Testis (tissue), 2 donors: ENCODE measurements at regions not wholly inside any gene's neighbourhood (a gene's known extent, or its start where the extent isn't known, plus 50 kb on each side); places are given as distances from the start of the nearest gene placed in this dataset.

Source experiments
- DNase-seq: peaks from one replicate; pipeline ENCODE4 v3.0.0-alpha.2; 2019
- H3K27ac ChIP-seq, 2 donors: fragments of 200-600 bp; sonication (generic); one replicate each; pipeline ENCODE4 v1.5.1; 2019
- H3K27me3 ChIP-seq: fragments of 200-600 bp; sonication (generic); one replicate; pipeline ENCODE4 v1.5.1; 2019
- H3K36me3 ChIP-seq: fragments of 200-600 bp; sonication (generic); one replicate; pipeline ENCODE4 v1.5.1; 2017; ENCODE audit warnings: low read depth; ENCODE audit errors: missing control alignments
- H3K4me1 ChIP-seq: fragments of 200-600 bp; sonication (generic); one replicate; pipeline ENCODE4 v1.5.1; 2019
- H3K4me3 ChIP-seq, 2 donors: fragments of 200-600 bp; sonication (generic); one replicate each; pipeline ENCODE4 v1.5.1; 2017 to 2019
- H3K9me3 ChIP-seq: fragments of 200-600 bp; sonication (generic); one replicate; pipeline ENCODE4 v1.5.1; 2017
- POLR2A ChIP-seq: fragments of 450-650 bp; IDR thresholded peaks from one replicate; pipeline ENCODE4 v1.6.1; 2017; ENCODE audit warnings: antibody characterized with exemption, mild to moderate bottlenecking, moderate library complexity
- WGBS, 2 donors: methylation state at CpG; one replicate each; pipeline ENCODE4 v1.1.5; 2018; 5-methylcytosine and 5-hydroxymethylcytosine counted together
- intact Hi-C: fragments of 100-400 bp; cut with DNase I; formaldehyde crosslinking; loops from one replicate; pipeline ENCODE4 v1.15.1; 2023; ENCODE audit warnings: low total_unique reads
- TF ChIP-seq, protein P1 (sequence below), 3 experiments: fragments of 450-650 bp in 2 of 3; fragments of 200-600 bp in 1 of 3; sonication (generic) in 1 of 3; IDR thresholded peaks; one replicate each; pipeline ENCODE4 v1.5.1; 2016 to 2019; ENCODE audit warnings: antibody characterized with exemption in 3 of 3, mild to moderate bottlenecking in 2 of 3, moderate library complexity in 1 of 3

DNA sequence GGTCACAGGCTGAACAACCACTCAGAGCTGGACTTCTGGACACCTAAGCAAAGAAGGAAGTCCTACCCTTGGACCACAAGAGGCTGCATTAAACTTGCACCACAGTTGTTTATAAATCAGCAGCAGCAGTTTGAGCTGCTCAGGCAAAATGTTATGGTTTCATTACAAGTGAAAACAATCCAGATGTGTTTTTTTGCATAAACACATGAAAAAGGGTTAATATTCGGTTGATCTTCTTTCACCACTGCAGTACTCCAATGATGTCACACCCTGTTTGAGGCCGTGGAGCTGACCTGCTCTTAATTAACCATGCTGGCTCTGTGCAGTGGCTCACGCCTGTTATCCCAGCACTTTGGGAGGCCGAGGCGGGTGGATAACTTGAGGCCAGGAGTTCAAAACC, 490.8 kb upstream of the CELF2 start:
- Histone ChIP-seq H3K4me3 (no peak overlapping the region), H3K27me3 (no peaks in the 10 kb centered on the region), H3K9me3 (no peaks in the 10 kb centered on the region), H3K4me1 (no peaks in the 10 kb centered on the region), H3K36me3 (no peaks in the 10 kb centered on the region), H3K27ac (no peak overlapping the region)
- TF ChIP-seq, protein P1, sequence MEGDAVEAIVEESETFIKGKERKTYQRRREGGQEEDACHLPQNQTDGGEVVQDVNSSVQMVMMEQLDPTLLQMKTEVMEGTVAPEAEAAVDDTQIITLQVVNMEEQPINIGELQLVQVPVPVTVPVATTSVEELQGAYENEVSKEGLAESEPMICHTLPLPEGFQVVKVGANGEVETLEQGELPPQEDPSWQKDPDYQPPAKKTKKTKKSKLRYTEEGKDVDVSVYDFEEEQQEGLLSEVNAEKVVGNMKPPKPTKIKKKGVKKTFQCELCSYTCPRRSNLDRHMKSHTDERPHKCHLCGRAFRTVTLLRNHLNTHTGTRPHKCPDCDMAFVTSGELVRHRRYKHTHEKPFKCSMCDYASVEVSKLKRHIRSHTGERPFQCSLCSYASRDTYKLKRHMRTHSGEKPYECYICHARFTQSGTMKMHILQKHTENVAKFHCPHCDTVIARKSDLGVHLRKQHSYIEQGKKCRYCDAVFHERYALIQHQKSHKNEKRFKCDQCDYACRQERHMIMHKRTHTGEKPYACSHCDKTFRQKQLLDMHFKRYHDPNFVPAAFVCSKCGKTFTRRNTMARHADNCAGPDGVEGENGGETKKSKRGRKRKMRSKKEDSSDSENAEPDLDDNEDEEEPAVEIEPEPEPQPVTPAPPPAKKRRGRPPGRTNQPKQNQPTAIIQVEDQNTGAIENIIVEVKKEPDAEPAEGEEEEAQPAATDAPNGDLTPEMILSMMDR (IDR thresholded peaks at IDR 0.05) = no peak
- TF ChIP-seq POLR2A = no peak
- 81 to 89% methylated on average over 5 of the region's 5 CpGs for WGBS, 2 donors
- DNase-seq = no peak
- intact Hi-C loops = no loop called here

DNA sequence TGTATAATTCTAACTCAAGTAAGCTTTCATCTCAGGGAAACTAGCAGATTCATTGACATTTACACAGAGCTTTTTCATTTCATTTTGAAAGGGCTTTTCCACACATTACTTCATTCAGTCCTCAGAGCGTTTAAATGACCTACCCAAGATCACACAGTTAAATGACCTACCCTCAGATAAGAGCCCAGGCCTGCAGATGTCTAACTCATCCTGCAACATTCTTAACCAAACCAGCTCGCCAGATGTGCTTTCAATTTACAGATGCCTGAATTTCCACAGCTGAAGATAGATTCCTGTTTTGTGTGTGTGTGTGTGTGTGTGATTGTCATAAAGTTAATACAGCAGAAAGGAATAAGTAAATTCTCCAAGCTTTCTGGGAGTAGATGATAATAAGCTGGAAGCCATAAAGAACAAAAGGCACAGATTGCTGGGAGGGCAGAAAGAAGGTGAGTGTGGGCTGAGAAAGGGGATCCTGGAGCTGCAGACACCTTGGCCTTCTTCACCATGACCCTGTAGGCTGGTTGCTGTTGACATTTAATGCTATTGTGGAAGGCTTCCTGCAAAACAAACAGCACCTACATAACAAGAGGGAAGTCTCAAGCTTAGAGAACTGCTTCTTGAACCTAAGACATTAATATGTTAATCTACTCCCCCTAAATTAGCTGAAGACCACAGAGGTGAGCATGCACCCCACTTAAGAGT, 489.7 kb upstream of the CELF2 start:
- TF ChIP-seq POLR2A = no peak
- TF ChIP-seq, protein P1 (IDR thresholded peaks at IDR 0.05) = no peak

DNA sequence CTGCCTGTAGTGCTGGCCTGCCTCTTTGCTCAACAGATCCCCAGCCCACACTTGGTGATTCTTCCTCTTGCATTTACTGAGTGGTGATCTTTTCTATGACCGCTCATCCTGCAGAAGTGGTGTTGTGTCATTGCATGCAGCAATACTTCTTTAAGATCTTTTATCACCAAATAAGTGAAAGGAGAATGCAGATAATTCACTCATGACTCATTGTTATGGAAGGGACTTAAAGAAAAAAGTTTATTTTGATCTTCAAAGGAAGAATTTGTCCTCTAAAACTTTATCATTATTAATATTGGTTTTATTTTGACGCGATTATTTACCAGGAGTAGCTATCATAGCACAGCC, 489.1 kb upstream of the CELF2 start:
- H3K27ac ChIP-seq = no peak overlapping the region
- intact Hi-C loops = no loop called here
- H3K27me3 ChIP-seq = no peaks in the 10 kb centered on the region
- WGBS, 2 donors = 90 to 95% methylated on average over 3 of the region's 3 CpGs
- no peaks in the 10 kb centered on the region for H3K36me3 ChIP-seq
- H3K4me1 ChIP-seq = no peaks in the 10 kb centered on the region
- H3K4me3 ChIP-seq = no peak overlapping the region
- no peaks in the 10 kb centered on the region for H3K9me3 ChIP-seq
- TF ChIP-seq, protein P1 (IDR thresholded peaks at IDR 0.05) = no peak
- no peak for TF ChIP-seq POLR2A
- no peak for DNase-seq

More for the DNA sequence above, 489.7 kb upstream of the CELF2 start:
- Histone ChIP-seq H3K9me3 (no peaks in the 10 kb centered on the region), H3K4me3 (no peak overlapping the region), H3K36me3 (no peaks in the 10 kb centered on the region), H3K27ac (no peak overlapping the region), H3K4me1 (no peaks in the 10 kb centered on the region), H3K27me3 (no peaks in the 10 kb centered on the region)
- intact Hi-C loops = no loop called here
- 94% methylated on average over 2 of the region's 2 CpGs for WGBS, 2 donors
- no peak for DNase-seq

DNA sequence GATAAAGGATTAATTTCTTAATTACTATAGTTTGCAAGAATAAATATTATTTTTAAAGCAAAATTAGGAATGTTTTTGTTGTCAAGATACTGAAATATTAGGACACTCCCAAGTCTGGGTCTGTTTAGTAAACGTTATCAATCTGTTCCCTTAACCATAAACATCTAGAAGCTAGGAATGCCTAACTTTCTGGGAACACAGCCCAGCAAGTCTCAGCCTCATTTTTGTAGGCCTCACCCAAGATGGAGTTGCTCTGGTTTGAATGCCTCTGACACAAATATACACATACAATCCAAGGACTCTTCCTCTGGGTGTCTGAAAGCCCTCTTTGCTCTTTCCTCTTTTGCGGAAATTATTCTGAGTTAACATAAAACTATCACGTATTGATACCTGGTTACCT, 487.4 kb upstream of the CELF2 start:
- Histone ChIP-seq H3K36me3 (no peaks in the 10 kb centered on the region), H3K4me3 (no peak overlapping the region), H3K27me3 (no peaks in the 10 kb centered on the region), H3K9me3 (no peaks in the 10 kb centered on the region), H3K4me1 (no peaks in the 10 kb centered on the region), H3K27ac (no peak overlapping the region)
- intact Hi-C loops = no loop called here
- TF ChIP-seq, protein P1 (IDR thresholded peaks at IDR 0.05) = no peak
- TF ChIP-seq POLR2A = no peak
- 66 to 71% methylated on average over 3 of the region's 3 CpGs for WGBS, 2 donors
- no peak for DNase-seq

DNA sequence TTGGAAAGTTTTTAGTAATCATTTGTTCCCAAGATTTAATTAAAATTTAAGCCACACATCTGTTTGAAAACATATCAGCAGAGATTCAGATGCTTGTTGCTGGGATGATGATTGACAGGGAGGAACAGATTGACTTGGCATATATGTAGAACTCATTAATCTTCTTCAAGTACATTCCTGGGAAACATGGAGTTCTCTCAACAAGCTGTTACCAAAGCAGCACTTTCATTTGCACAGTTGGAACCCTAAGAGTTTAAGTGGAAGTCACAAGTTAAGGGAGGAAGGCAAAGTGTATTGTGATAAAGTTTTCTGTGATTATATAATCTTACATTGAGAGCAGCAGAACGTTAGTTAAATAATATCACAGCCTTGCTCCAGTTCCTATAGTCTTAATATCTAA, 485.4 kb upstream of the CELF2 start:
- intact Hi-C loops = no loop called here
- H3K9me3 ChIP-seq = no peaks in the 10 kb centered on the region
- no peaks in the 10 kb centered on the region for H3K4me1 ChIP-seq
- DNase-seq = no peak
- WGBS, 2 donors = 45 to 68% methylated on average over 1 of the region's 1 CpG
- H3K36me3 ChIP-seq = no peaks in the 10 kb centered on the region
- no peak overlapping the region for H3K27ac ChIP-seq
- TF ChIP-seq, protein P1 (IDR thresholded peaks at IDR 0.05) = no peak
- TF ChIP-seq POLR2A = no peak
- H3K27me3 ChIP-seq = no peaks in the 10 kb centered on the region
- no peak overlapping the region for H3K4me3 ChIP-seq
